ENCODE measurements at regions not wholly inside any gene's neighbourhood (a gene's known extent, or its start where the extent isn't known, plus 50 kb on each side); places are given as distances from the start of the nearest gene placed in this dataset.

GRCh38 chr20:11529047-11529446, 388.6 kb upstream of the BTBD3 start:
- in situ Hi-C loops (cut with MboI; ENCODE audit: low sequenced_read_pairs): loop anchor here (25.0 kb wide), 1 partner anchor 967 kb away; no protein-coding TSS in a partner anchor

DNA sequence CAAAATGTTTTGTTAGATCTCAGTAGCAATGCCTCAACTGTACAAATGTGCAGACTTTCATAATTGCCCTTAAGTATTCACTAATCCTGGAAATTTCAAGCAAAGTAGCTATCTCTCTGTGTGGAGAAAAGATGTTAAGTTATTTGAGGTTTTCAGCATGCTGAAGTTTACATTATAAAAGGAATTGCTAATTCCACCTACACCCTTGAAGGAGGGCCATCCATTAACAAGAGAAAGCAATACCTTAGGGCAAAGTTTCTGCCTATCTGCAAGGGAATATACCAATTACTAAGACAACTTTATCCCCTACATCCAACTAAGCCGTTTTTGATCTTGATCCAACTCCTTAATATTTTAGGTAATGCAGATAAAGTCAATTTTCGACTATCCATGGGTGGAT, 380.7 kb upstream of the BTBD3 start:
- in situ Hi-C loops (cut with MboI; ENCODE audit: low sequenced_read_pairs): loop anchor here (25.0 kb wide), 1 partner anchor 975 kb away; no protein-coding TSS in a partner anchor

- in situ Hi-C loops (cut with MboI; ENCODE audit: low sequenced_read_pairs): loop anchor here (25.0 kb wide), 1 partner anchor 977 kb away; no protein-coding TSS in a partner anchor
Observed at GRCh38 chr20:11539450-11539849, 378.2 kb upstream of the BTBD3 start.

DNA sequence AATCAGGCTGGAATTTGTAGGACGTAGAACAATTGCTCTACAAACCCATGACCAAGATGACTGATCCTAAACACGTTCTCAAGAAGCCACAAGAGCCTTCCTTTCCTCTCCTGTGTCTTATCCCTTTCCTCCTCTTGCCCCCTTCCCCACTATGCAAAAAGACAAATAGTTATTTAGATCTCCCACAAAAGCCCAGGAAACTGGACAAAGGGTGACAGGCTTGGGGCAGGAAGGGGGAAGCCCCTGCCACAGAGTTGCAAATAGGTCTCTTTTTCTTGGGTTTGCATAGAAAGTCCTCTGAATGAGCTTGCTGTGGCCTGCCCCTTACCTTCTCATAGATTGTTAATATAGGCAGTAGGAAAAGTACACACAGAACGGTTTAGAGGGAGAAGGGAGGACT, 377.1 kb upstream of the BTBD3 start:
- in situ Hi-C loops (cut with MboI; ENCODE audit: low sequenced_read_pairs): loop anchor here (25.0 kb wide), 1 partner anchor 978 kb away; no protein-coding TSS in a partner anchor

DNA sequence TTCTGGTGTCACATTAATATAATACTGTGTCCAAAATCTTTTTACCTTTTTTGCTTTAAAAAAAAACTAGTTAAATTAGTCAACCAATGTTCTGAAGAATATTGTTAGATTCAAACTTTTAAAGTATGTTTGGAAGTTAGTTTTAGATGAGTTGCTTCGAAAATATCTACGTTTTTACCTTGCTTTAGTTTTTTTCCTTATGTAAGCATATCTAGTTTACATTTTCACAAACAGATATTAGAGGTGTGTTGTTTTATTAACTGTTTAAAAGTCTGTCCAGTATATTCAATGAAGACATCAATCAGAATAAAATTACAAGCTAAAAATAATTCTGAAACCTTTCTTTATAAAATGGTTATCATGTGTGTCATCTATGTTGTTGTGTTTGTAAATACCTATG, 375.0 kb upstream of the BTBD3 start:
- in situ Hi-C loops (cut with MboI; ENCODE audit: low sequenced_read_pairs): loop anchor here (25.0 kb wide), 1 partner anchor 980 kb away; no protein-coding TSS in a partner anchor

- in situ Hi-C loops (cut with MboI; ENCODE audit: low sequenced_read_pairs): loop anchor here (25.0 kb wide), 1 partner anchor 982 kb away; no protein-coding TSS in a partner anchor
Observed at GRCh38 chr20:11544029-11544678, 373.5 kb upstream of the BTBD3 start.

DNA sequence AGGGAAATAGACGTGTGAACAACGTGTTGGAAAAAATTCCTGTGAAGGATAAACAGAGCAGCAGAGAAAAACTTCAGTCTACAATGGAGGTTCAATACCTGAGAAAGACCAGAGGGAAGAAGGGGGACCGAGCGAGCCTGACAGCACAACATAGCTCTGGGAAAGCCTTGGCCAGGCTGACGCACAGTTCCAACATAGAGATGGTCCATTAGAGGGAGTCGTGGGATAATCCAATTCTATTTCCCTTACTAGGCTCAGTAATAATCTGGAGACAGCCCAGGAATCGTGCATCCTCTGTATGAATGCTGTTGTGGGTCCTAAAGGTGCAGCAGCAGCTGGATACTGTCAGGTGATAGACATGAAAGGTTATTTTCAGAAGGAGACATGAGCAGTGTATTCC, 370.8 kb upstream of the BTBD3 start:
- in situ Hi-C loops (cut with MboI; ENCODE audit: low sequenced_read_pairs): loop anchor here (25.0 kb wide), 1 partner anchor 985 kb away; no protein-coding TSS in a partner anchor

DNA sequence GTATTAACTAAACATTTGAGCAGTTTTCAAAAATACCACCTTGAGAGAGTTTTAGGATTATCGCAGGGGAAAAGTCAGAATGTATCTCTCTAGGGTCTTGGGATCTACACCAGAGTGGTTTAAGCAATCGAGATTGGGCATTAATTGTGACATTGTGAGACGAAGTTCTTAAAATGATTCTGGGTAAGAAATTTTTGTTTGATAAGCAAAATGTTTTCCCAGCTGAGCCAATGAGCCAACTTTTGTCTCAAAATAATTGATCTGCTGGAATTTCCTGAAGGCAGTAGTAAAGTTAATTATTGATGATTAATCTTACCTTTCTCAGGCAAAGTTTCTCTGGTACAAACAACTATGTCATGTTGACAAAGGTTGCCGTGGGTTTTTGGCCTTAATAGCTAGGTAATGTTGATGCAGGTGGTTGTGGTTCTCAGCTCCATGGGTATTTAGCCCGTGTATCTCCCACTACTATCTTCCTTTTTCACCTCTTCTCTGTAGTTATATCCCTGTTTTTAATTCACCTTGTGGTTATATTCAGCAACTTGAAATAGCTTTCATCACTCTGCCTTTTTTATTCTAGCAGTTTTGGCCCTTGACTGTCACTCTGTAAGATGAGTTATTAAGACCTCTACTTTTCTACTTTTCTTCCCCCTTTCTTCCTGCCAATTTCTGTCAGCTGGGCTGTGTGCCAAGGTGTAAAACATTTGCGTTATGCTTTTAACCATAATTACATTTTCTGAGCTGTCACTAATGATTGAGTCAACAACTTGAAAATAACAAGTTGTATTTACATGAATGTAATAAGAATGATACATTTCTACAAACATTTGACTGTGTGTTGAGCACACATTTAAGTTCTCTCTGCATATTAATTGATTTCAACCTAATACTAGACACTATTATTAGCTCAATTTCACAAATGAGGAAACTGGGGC, 368.3 kb upstream of the BTBD3 start:
- in situ Hi-C loops (cut with MboI; ENCODE audit: low sequenced_read_pairs): loop anchor here (25.0 kb wide), 1 partner anchor 987 kb away; no protein-coding TSS in a partner anchor

GRCh38 chr20:11550657-11551338, 366.9 kb upstream of the BTBD3 start:
- in situ Hi-C loops (cut with MboI; ENCODE audit: low sequenced_read_pairs): no loop called here

- in situ Hi-C loops (cut with MboI; ENCODE audit: low sequenced_read_pairs): no loop called here
Observed at GRCh38 chr20:11551479-11551878, 366.2 kb upstream of the BTBD3 start.

- in situ Hi-C loops (cut with MboI; ENCODE audit: low sequenced_read_pairs): no loop called here
Observed at GRCh38 chr20:11553603-11554002, 364.1 kb upstream of the BTBD3 start.

GRCh38 chr20:11555510-11555909, 362.2 kb upstream of the BTBD3 start:
- in situ Hi-C loops (cut with MboI; ENCODE audit: low sequenced_read_pairs): no loop called here

DNA sequence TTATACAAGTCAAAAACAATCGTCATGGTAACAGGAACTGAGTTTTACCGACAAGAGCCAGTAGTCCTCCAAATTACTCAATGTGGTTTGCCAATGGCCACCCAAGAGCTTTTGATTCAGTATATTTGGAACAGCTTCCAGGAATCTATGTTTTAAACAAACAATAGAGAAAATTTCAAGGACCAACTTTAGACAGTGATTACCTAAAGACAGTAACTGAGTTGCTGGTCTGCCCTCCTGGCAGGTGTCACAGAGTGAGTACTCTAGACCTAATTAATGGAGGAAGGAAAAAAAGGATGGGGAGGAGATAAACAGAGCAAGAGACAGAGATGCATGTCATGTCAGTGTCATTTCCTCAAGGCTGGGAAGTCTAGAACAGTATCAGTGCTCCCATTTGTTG, 361.3 kb upstream of the BTBD3 start:
- in situ Hi-C loops (cut with MboI; ENCODE audit: low sequenced_read_pairs): no loop called here

- in situ Hi-C loops (cut with MboI; ENCODE audit: low sequenced_read_pairs): no loop called here
Observed at GRCh38 chr20:11564491-11564890, 353.2 kb upstream of the BTBD3 start.

GRCh38 chr20:11569163-11569562, 348.5 kb upstream of the BTBD3 start:
- in situ Hi-C loops (cut with MboI; ENCODE audit: low sequenced_read_pairs): no loop called here

- in situ Hi-C loops (cut with MboI; ENCODE audit: low sequenced_read_pairs): no loop called here
Observed at GRCh38 chr20:11573507-11573906, 344.2 kb upstream of the BTBD3 start.

GRCh38 chr20:11581271-11581670, 336.4 kb upstream of the BTBD3 start:
- in situ Hi-C loops (cut with MboI; ENCODE audit: low sequenced_read_pairs): no loop called here

DNA sequence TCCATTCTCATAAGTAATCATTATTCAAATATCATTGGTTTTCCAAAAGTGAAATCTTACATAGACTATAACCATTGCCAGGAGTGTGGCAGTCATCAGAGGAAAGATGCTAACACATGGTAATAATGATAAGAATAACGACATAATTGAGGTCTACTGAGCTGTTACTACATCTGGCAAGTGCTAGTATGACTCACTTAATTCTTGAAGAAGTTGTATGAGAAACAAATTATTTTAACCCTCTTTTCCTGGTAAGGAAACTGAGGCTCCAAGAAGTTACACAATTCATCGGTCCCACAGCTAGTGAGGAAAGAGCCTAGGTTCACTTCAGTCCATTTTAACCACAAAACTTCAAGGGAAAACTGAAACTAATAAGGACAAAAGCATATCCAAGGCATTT, 335.6 kb upstream of the BTBD3 start:
- in situ Hi-C loops (cut with MboI; ENCODE audit: low sequenced_read_pairs): no loop called here

- in situ Hi-C loops (cut with MboI; ENCODE audit: low sequenced_read_pairs): no loop called here
Observed at GRCh38 chr20:11585752-11586352, 331.8 kb upstream of the BTBD3 start.

GRCh38 chr20:11588875-11589274, 328.8 kb upstream of the BTBD3 start:
- in situ Hi-C loops (cut with MboI; ENCODE audit: low sequenced_read_pairs): no loop called here

DNA sequence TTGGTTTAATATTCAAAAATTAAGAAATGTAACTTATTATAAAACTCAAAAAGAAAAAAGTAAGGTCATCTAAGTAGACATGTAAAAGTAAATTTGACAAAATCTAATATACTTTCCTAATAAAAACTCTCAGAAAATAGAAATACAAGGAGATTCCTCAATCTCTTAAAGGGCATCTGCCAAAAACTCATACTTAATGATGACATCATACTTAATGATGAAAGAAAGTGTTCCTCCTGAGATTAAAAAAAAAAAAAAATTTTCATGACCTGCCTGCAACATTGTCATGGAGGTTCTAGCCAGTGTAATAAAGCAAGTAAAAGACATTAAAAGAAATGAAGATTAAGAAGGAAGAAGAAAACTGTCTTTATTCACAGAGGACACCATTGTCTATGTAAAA, 325.7 kb upstream of the BTBD3 start:
- in situ Hi-C loops (cut with MboI; ENCODE audit: low sequenced_read_pairs): no loop called here

Data from HL-60/S4 treated with phorbol 12-myristate 13-acetate at 8.2 ng/mL for 4 days and 3 days (cell line).